ENCODE measurements at regions not wholly inside any gene's neighbourhood (a gene's known extent, or its start where the extent isn't known, plus 50 kb on each side); places are given as distances from the start of the nearest gene placed in this dataset.

- DNase-seq (ENCODE audit: low read depth, low spot score), result no peak
Measured at GRCh38 chr2:19811186-19811585, 90.6 kb downstream of the TTC32 start.

GRCh38 chr2:19810637-19811036 lies 91.1 kb downstream of the TTC32 start:
- H3K4me3 ChIP-seq (ENCODE audit: low read length), result no peak overlapping the region
- DNase-seq (ENCODE audit: low read depth, low spot score), result no peak

More at GRCh38 chr2:19811186-19811585, 90.6 kb downstream of the TTC32 start:
- no peak overlapping the region for H3K4me3 ChIP-seq (ENCODE audit: low read length)

- DNase-seq (ENCODE audit: low read depth, low spot score), result no peak
- no peak overlapping the region for H3K4me3 ChIP-seq (ENCODE audit: low read length)
Measured at GRCh38 chr2:19810148-19810547, 91.6 kb downstream of the TTC32 start.

- DNase-seq (ENCODE audit: low read depth, low spot score), result no peak
- no peak overlapping the region for H3K4me3 ChIP-seq (ENCODE audit: low read length)
Measured at GRCh38 chr2:19809206-19809605, 92.6 kb downstream of the TTC32 start.

- no peak overlapping the region for H3K4me3 ChIP-seq (ENCODE audit: low read length)
- DNase-seq (ENCODE audit: low read depth, low spot score), result no peak
Measured at GRCh38 chr2:19807866-19808265, 93.9 kb downstream of the TTC32 start.

- no peak overlapping the region for H3K4me3 ChIP-seq (ENCODE audit: low read length)
- no peak for DNase-seq (ENCODE audit: low read depth, low spot score)
Measured at GRCh38 chr2:19807346-19807745, 94.4 kb downstream of the TTC32 start.

- no peak overlapping the region for H3K4me3 ChIP-seq (ENCODE audit: low read length)
- DNase-seq (ENCODE audit: low read depth, low spot score), result no peak
Measured at GRCh38 chr2:19806591-19806990, 95.2 kb downstream of the TTC32 start.

- no peak for DNase-seq (ENCODE audit: low read depth, low spot score)
- H3K4me3 ChIP-seq (ENCODE audit: low read length), result no peak overlapping the region
Measured at GRCh38 chr2:19806131-19806530, 95.7 kb downstream of the TTC32 start.

GRCh38 chr2:19805266-19805665 lies 96.5 kb downstream of the TTC32 start:
- H3K4me3 ChIP-seq (ENCODE audit: low read length), result no peak overlapping the region
- DNase-seq (ENCODE audit: low read depth, low spot score), result no peak

GRCh38 chr2:19804639-19805260 lies 97.0 kb downstream of the TTC32 start:
- DNase-seq (ENCODE audit: low read depth, low spot score), result no peak
- H3K4me3 ChIP-seq (ENCODE audit: low read length), result no peak overlapping the region

GRCh38 chr2:19802086-19802841 lies 99.5 kb downstream of the TTC32 start:
- H3K4me3 ChIP-seq (ENCODE audit: low read length), result no peak overlapping the region
- DNase-seq (ENCODE audit: low read depth, low spot score), result no peak

GRCh38 chr2:19801367-19802080 lies 100.3 kb downstream of the TTC32 start:
- no peak overlapping the region for H3K4me3 ChIP-seq (ENCODE audit: low read length)
- DNase-seq (ENCODE audit: low read depth, low spot score), result no peak

- DNase-seq (ENCODE audit: low read depth, low spot score), result no peak
- no peak overlapping the region for H3K4me3 ChIP-seq (ENCODE audit: low read length)
Measured at GRCh38 chr2:19800796-19801195, 101.0 kb downstream of the TTC32 start.

GRCh38 chr2:19799881-19800780 lies 101.7 kb downstream of the TTC32 start:
- H3K4me3 ChIP-seq (ENCODE audit: low read length), result no peak overlapping the region
- DNase-seq (ENCODE audit: low read depth, low spot score), result no peak

GRCh38 chr2:19797871-19798270 lies 103.9 kb downstream of the TTC32 start:
- H3K4me3 ChIP-seq (ENCODE audit: low read length), result no peak overlapping the region
- no peak for DNase-seq (ENCODE audit: low read depth, low spot score)

- no peak for DNase-seq (ENCODE audit: low read depth, low spot score)
- no peak overlapping the region for H3K4me3 ChIP-seq (ENCODE audit: low read length)
Measured at GRCh38 chr2:19797243-19797810, 104.5 kb downstream of the TTC32 start.

- DNase-seq (ENCODE audit: low read depth, low spot score), result no peak
- no peak overlapping the region for H3K4me3 ChIP-seq (ENCODE audit: low read length)
Measured at GRCh38 chr2:19796035-19796695, 105.6 kb downstream of the TTC32 start.

- DNase-seq (ENCODE audit: low read depth, low spot score), result no peak
- H3K4me3 ChIP-seq (ENCODE audit: low read length), result no peak overlapping the region
Measured at GRCh38 chr2:19793132-19793750, 108.5 kb downstream of the TTC32 start.
